ENCODE measurements at regions not wholly inside any gene's neighbourhood (a gene's known extent, or its start where the extent isn't known, plus 50 kb on each side); places are given as distances from the start of the nearest gene placed in this dataset.

GRCh38 chr5:84825606-84826005, 440.9 kb upstream of the EDIL3 start:
- TF ChIP-seq SMAD3 (CRISPR knock-in tag; IDR thresholded peaks at IDR 0.05) (no peak), POLR2A (IDR thresholded peaks at IDR 0.05; ENCODE audit: insufficient read depth in 1 of 2, low read depth in 2 of 2, low read length in 2 of 2) (no peak), YY1 (IDR thresholded peaks at IDR 0.05; ENCODE audit: insufficient read depth, insufficient replicate concordance, low read depth, low read length) (no peak), ZNF276 (CRISPR knock-in tag; IDR thresholded peaks at IDR 0.05; ENCODE audit: low read depth) (no peak), GTF3A (CRISPR knock-in tag; conservative IDR thresholded peaks at IDR 0.05) (no peak), TCF12 (IDR thresholded peaks at IDR 0.05) (no peak), TCF12 (CRISPR knock-in tag; IDR thresholded peaks at IDR 0.05) (no peak), CTCF (CRISPR knock-in tag; IDR thresholded peaks at IDR 0.05) (no peak), ARHGAP35 (CRISPR knock-in tag; IDR thresholded peaks at IDR 0.05; ENCODE audit: borderline replicate concordance) (no peak), AFF4 (CRISPR knock-in tag; IDR thresholded peaks at IDR 0.05) (no peak), BRCA1 (CRISPR knock-in tag; IDR thresholded peaks at IDR 0.05) (no peak), FIP1L1 (IDR thresholded peaks at IDR 0.05; ENCODE audit: borderline replicate concordance, insufficient read depth, low read depth, low read length) (no peak)
- TF ChIP-seq, protein P1, sequence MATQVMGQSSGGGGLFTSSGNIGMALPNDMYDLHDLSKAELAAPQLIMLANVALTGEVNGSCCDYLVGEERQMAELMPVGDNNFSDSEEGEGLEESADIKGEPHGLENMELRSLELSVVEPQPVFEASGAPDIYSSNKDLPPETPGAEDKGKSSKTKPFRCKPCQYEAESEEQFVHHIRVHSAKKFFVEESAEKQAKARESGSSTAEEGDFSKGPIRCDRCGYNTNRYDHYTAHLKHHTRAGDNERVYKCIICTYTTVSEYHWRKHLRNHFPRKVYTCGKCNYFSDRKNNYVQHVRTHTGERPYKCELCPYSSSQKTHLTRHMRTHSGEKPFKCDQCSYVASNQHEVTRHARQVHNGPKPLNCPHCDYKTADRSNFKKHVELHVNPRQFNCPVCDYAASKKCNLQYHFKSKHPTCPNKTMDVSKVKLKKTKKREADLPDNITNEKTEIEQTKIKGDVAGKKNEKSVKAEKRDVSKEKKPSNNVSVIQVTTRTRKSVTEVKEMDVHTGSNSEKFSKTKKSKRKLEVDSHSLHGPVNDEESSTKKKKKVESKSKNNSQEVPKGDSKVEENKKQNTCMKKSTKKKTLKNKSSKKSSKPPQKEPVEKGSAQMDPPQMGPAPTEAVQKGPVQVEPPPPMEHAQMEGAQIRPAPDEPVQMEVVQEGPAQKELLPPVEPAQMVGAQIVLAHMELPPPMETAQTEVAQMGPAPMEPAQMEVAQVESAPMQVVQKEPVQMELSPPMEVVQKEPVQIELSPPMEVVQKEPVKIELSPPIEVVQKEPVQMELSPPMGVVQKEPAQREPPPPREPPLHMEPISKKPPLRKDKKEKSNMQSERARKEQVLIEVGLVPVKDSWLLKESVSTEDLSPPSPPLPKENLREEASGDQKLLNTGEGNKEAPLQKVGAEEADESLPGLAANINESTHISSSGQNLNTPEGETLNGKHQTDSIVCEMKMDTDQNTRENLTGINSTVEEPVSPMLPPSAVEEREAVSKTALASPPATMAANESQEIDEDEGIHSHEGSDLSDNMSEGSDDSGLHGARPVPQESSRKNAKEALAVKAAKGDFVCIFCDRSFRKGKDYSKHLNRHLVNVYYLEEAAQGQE (IDR thresholded peaks at IDR 0.05; ENCODE audit: borderline replicate concordance in 1 of 2, low read depth in 1 of 2, low read length in 2 of 2): no peak

All from HepG2 (cell line).